OCI-LY1 (cell line): ENCODE measurements at regions not wholly inside any gene's neighbourhood (a gene's known extent, or its start where the extent isn't known, plus 50 kb on each side); places are given as distances from the start of the nearest gene placed in this dataset.

ENCODE experiments used
- H2AFZ ChIP-seq: fragments of 200-600 bp; sonication (generic), shearing (Covaris generic); 2 replicates; pipeline ENCODE4 v1.6.0; 2014; ENCODE audit warnings: antibody characterized with exemption, mild to moderate bottlenecking, low read length
- H3F3A ChIP-seq: fragments of 200-600 bp; sonication (generic), shearing (Covaris generic); 2 replicates; pipeline ENCODE4 v1.6.0; 2014; ENCODE audit warnings: mild to moderate bottlenecking, antibody characterized with exemption, low read length, moderate library complexity; ENCODE audit not compliant: insufficient read depth
- H3K27ac ChIP-seq: fragments of 200-600 bp; sonication (generic); 2 replicates; pipeline ENCODE4 v1.5.1; 2014; ENCODE audit warnings: low read length, mixed run types, mild to moderate bottlenecking, low read depth; ENCODE audit not compliant: poor library complexity, severe bottlenecking
- H3K27me3 ChIP-seq: fragments of 200-600 bp; sonication (generic); 2 replicates; pipeline ENCODE4 v1.6.0; 2014; ENCODE audit warnings: antibody characterized with exemption, mild to moderate bottlenecking, low read length, moderate library complexity; ENCODE audit not compliant: insufficient read depth
- H3K36me3 ChIP-seq: fragments of 200-600 bp; sonication (generic); 2 replicates; pipeline ENCODE4 v1.6.1; 2014; ENCODE audit warnings: mild to moderate bottlenecking, antibody characterized with exemption, low read length, moderate library complexity, mixed read lengths; ENCODE audit not compliant: insufficient read depth
- H3K4me1 ChIP-seq: fragments of 200-600 bp; sonication (generic); 2 replicates; pipeline ENCODE4 v1.5.1; 2014; ENCODE audit warnings: mild to moderate bottlenecking, low read length, moderate library complexity; ENCODE audit not compliant: insufficient read depth, severe bottlenecking
- H3K4me2 ChIP-seq: fragments of 200-600 bp; sonication (generic), shearing (Covaris generic); 2 replicates; pipeline ENCODE4 v1.6.1; 2014; ENCODE audit warnings: low read length
- H3K4me3 ChIP-seq: fragments of 200-600 bp; sonication (generic); 2 replicates; pipeline ENCODE4 v1.5.1; 2014; ENCODE audit warnings: low read length, low read depth, mild to moderate bottlenecking, mixed read lengths; ENCODE audit not compliant: poor library complexity, severe bottlenecking
- H3K79me2 ChIP-seq: fragments of 200-600 bp; shearing (Covaris generic); 2 replicates; pipeline ENCODE4 v1.6.1; 2016; ENCODE audit warnings: mixed run types, low read length, mixed read lengths; ENCODE audit not compliant: insufficient read depth
- H3K9ac ChIP-seq: fragments of 200-600 bp; sonication (generic), shearing (Covaris generic); 2 replicates; pipeline ENCODE4 v1.6.1; 2014; ENCODE audit warnings: mild to moderate bottlenecking, low read length, mixed read lengths
- H3K9me2 ChIP-seq: fragments of 200-600 bp; sonication (generic), shearing (Covaris generic); 2 replicates; pipeline ENCODE4 v1.6.1; 2014; ENCODE audit warnings: low read depth, mild to moderate bottlenecking, low read length, mixed read lengths
- H3K9me3 ChIP-seq: fragments of 200-600 bp; shearing (Covaris generic); 2 replicates; pipeline ENCODE4 v1.6.1; 2014; ENCODE audit warnings: low read length, mixed read lengths
- H4K20me1 ChIP-seq: fragments of 200-600 bp; sonication (generic), shearing (Covaris generic); 2 replicates; pipeline ENCODE4 v1.6.0; 2016; ENCODE audit warnings: mild to moderate bottlenecking, low read length; ENCODE audit not compliant: insufficient read depth
- EZH2 ChIP-seq: fragments of 200-600 bp; sonication (generic), shearing (Covaris generic); IDR thresholded peaks from 2 replicates; pipeline ENCODE4 v1.8.0; 2017; ENCODE audit warnings: borderline replicate concordance, mixed run types, mild to moderate bottlenecking, antibody characterized with exemption, low read length, moderate library complexity, mixed read lengths
- TF ChIP-seq, protein P1 (sequence below): fragments of 200-600 bp; sonication (generic), shearing (Covaris generic); IDR thresholded peaks from 2 replicates; pipeline ENCODE4 v1.5.1; 2017; ENCODE audit warnings: mild to moderate bottlenecking, antibody characterized with exemption, low read length, moderate library complexity, mixed read lengths

DNA sequence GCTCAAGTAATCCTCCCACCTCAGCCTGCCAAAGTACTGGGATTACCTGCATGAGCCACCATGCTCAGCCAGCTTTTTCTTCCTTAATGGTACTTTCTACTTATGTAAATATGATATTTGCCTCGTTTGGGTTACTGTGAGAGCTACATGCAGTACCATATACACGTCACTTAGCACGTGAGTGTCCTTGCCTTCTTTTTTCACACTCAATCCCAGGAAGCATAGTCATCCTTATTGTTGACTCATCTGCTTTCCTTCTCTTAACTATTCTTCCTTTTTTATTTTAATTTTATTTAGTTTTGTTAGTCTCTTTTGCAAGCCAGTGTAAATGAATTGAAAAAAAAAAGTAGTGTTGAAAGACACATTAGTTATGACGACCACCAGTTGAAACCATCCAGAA is 205.9 kb downstream of the HIPK3 start:
- Histone ChIP-seq H2AFZ (no peak overlapping the region), H3K27ac (no peak overlapping the region), H3K79me2 (no peaks in the 10 kb centered on the region), H3K4me2 (no peak overlapping the region), H3F3A (no peaks in the 10 kb centered on the region), H3K27me3 (no peaks in the 10 kb centered on the region), H3K9me3 (no peaks in the 10 kb centered on the region), H3K4me1 (no peaks in the 10 kb centered on the region), H3K4me3 (no peak overlapping the region), H3K9ac (no peak overlapping the region), H4K20me1 (no peaks in the 10 kb centered on the region), H3K36me3 (no peaks in the 10 kb centered on the region), H3K9me2 (no peaks in the 10 kb centered on the region)
- TF ChIP-seq, protein P1, sequence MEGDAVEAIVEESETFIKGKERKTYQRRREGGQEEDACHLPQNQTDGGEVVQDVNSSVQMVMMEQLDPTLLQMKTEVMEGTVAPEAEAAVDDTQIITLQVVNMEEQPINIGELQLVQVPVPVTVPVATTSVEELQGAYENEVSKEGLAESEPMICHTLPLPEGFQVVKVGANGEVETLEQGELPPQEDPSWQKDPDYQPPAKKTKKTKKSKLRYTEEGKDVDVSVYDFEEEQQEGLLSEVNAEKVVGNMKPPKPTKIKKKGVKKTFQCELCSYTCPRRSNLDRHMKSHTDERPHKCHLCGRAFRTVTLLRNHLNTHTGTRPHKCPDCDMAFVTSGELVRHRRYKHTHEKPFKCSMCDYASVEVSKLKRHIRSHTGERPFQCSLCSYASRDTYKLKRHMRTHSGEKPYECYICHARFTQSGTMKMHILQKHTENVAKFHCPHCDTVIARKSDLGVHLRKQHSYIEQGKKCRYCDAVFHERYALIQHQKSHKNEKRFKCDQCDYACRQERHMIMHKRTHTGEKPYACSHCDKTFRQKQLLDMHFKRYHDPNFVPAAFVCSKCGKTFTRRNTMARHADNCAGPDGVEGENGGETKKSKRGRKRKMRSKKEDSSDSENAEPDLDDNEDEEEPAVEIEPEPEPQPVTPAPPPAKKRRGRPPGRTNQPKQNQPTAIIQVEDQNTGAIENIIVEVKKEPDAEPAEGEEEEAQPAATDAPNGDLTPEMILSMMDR: no peak
- TF ChIP-seq EZH2: no peak

- no peaks in the 10 kb centered on the region for H4K20me1 ChIP-seq
- H3K36me3 ChIP-seq: no peaks in the 10 kb centered on the region
- H3K4me1 ChIP-seq: no peaks in the 10 kb centered on the region
- no peak overlapping the region for H3K4me2 ChIP-seq
- H3K27ac ChIP-seq: no peak overlapping the region
- no peaks in the 10 kb centered on the region for H3K79me2 ChIP-seq
- no peaks in the 10 kb centered on the region for H3K27me3 ChIP-seq
- no peaks in the 10 kb centered on the region for H3K9me3 ChIP-seq
- H2AFZ ChIP-seq: no peak overlapping the region
- TF ChIP-seq EZH2: no peak
- TF ChIP-seq, protein P1: no peak
- H3K9ac ChIP-seq: no peak overlapping the region
- no peak overlapping the region for H3K4me3 ChIP-seq
- no peaks in the 10 kb centered on the region for H3K9me2 ChIP-seq
- H3F3A ChIP-seq: no peaks in the 10 kb centered on the region
Measured at GRCh38 chr11:33461369-33462125, 204.4 kb downstream of the HIPK3 start.

GRCh38 chr11:33457948-33458347 is 200.8 kb downstream of the HIPK3 start:
- Histone ChIP-seq H2AFZ (no peak overlapping the region), H3K9ac (no peak overlapping the region), H3F3A (no peaks in the 10 kb centered on the region), H3K4me3 (no peak overlapping the region), H3K36me3 (no peaks in the 10 kb centered on the region), H4K20me1 (no peaks in the 10 kb centered on the region), H3K4me2 (no peak overlapping the region), H3K9me2 (no peaks in the 10 kb centered on the region), H3K27ac (no peak overlapping the region), H3K4me1 (no peaks in the 10 kb centered on the region), H3K9me3 (no peaks in the 10 kb centered on the region), H3K79me2 (no peaks in the 10 kb centered on the region), H3K27me3 (no peaks in the 10 kb centered on the region)
- TF ChIP-seq, protein P1: no peak
- no peak for TF ChIP-seq EZH2
